ENCODE measurements at regions not wholly inside any gene's neighbourhood (a gene's known extent, or its start where the extent isn't known, plus 50 kb on each side); places are given as distances from the start of the nearest gene placed in this dataset.

DNA sequence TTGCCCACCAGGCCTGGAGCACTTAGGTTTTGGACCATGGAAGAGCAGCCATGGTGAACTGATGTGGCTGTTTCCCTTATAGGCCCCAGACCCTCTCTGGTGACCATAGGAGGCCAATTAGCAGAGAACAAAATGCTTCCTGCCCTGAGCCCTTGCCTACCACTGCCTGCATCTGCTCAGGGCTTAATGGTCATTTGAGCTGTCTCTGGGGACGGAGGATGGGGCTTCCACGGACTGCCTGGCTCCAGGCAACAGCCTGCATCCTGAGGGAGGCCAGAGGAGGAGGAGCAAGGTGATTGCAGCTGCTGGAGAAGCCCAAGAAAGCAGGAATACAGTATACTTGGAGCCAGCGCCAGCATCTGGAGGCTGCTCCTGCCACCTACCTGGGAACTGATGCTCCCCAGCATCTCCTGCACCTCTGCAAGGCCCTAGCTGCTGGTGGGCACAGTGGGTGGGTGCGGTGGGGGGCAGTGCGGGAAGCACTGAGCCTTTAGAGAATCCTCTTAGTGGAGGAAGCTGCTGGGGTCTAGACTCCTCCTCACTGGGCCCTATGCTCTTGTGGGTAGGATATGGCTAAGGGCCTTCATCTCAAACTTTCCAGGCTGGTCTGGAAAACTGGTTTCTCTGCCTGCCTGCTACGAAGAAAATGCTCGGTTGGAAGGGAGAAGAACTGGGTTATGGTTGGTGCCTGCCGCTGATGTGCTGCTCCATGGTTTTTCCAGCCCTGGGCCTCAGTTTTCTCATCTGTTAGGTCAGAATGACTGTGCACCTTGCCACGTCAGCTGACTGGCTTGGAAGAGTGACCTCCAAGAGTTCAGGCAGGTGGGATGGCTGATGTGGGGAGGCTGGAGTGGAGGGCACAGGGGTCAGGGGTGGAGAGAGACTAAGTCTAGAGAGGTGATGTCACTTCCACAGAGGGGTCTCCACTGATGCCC lies 158.8 kb upstream of the PJA1 start:
- ATAC-seq: no peak
- Histone ChIP-seq H3K4me1 (no peaks in the 10 kb centered on the region), H3K27ac (no peak overlapping the region), H3K36me3 (no peaks in the 10 kb centered on the region), H3K27me3 (no peaks in the 10 kb centered on the region), H3K4me3 (no peak overlapping the region), H3K9me3 (no peaks in the 10 kb centered on the region)
- no CpG with 5 or more reads among the region's 9 CpGs for WGBS, 2 donors (ENCODE audit: low coverage in 1 of 2)
- no peak for TF ChIP-seq EP300 (IDR thresholded peaks at IDR 0.05)
- TF ChIP-seq POLR2A (IDR thresholded peaks at IDR 0.05): no peak
- TF ChIP-seq, protein P1, sequence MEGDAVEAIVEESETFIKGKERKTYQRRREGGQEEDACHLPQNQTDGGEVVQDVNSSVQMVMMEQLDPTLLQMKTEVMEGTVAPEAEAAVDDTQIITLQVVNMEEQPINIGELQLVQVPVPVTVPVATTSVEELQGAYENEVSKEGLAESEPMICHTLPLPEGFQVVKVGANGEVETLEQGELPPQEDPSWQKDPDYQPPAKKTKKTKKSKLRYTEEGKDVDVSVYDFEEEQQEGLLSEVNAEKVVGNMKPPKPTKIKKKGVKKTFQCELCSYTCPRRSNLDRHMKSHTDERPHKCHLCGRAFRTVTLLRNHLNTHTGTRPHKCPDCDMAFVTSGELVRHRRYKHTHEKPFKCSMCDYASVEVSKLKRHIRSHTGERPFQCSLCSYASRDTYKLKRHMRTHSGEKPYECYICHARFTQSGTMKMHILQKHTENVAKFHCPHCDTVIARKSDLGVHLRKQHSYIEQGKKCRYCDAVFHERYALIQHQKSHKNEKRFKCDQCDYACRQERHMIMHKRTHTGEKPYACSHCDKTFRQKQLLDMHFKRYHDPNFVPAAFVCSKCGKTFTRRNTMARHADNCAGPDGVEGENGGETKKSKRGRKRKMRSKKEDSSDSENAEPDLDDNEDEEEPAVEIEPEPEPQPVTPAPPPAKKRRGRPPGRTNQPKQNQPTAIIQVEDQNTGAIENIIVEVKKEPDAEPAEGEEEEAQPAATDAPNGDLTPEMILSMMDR (IDR thresholded peaks at IDR 0.05): no peak
- TF ChIP-seq POLR2AphosphoS5 (IDR thresholded peaks at IDR 0.05): no peak

DNA sequence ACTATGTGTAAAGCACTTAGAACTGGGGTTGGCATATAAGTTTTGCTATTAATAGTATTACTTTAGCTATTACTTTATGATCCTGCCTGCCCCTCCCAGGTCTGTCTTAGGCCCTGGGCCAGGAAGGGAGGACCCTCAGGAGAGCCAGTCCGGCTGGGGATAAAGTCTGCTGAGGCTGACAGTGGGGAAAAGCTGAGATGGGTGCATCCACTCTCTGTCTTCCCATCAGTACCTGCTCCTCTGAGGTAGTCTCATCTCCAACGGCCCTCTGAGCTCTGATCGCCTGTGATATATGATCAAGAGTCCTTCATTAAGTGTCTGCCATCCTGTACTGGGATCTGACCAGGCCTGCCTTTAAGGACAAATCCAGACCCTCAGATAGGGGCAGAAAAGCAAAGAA lies 156.5 kb upstream of the PJA1 start:
- WGBS, 2 donors (ENCODE audit: low coverage in 1 of 2): 48% methylated on average over 2 of the region's 3 CpGs; no CpG with 5 or more reads in 1 of the 2 donors
- H3K4me3 ChIP-seq: no peak overlapping the region

DNA sequence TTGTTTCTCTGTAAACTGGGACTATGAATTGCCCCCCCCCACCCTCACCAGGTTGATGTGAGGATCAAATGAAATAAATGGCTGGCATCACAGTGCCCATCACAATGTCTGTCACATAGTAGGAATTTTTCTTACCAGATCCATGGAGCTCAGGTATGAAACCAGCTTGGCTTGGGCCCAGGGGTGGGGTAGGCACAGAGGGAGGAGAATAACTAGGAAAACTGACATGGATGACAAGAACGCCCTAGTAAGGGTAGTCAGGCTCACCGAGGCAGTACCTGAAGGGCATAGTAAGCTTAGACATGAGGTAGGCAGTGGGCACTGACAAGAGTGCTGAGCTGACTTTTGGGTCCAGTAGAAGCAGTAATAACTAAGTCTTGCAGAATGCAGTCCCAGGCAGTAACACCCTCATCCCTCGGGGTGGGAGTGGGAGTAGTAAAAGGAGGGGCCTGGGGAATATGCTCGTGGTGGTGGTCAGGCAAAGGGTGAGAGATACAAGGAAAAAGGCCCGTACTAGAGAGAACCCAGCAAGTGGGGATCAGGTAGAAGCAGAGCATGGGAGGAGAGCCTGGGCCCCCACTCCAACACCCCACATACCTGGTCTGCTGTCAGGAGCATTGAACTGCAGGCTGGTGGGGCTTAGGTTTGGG lies 155.9 kb upstream of the PJA1 start:
- TF ChIP-seq POLR2AphosphoS5 (IDR thresholded peaks at IDR 0.05) (no peak), EP300 (IDR thresholded peaks at IDR 0.05) (no peak), POLR2A (IDR thresholded peaks at IDR 0.05) (no peak)
- TF ChIP-seq, protein P1 (IDR thresholded peaks at IDR 0.05): no peak
- H3K9me3 ChIP-seq: no peaks in the 10 kb centered on the region
- no peaks in the 10 kb centered on the region for H3K4me1 ChIP-seq
- no peak overlapping the region for H3K27ac ChIP-seq
- no peak overlapping the region for H3K4me3 ChIP-seq
- no peaks in the 10 kb centered on the region for H3K36me3 ChIP-seq
- ATAC-seq: no peak
- WGBS, 2 donors (ENCODE audit: low coverage in 1 of 2): 72 to 100% methylated on average over 2 of the region's 5 CpGs
- H3K27me3 ChIP-seq: no peaks in the 10 kb centered on the region

More for the DNA sequence above, 156.5 kb upstream of the PJA1 start:
- no peak for ATAC-seq
- H3K4me1 ChIP-seq: no peaks in the 10 kb centered on the region
- no peaks in the 10 kb centered on the region for H3K9me3 ChIP-seq
- no peaks in the 10 kb centered on the region for H3K27me3 ChIP-seq
- TF ChIP-seq EP300 (IDR thresholded peaks at IDR 0.05) (no peak), POLR2AphosphoS5 (IDR thresholded peaks at IDR 0.05) (no peak), POLR2A (IDR thresholded peaks at IDR 0.05) (no peak)
- TF ChIP-seq, protein P1 (IDR thresholded peaks at IDR 0.05): no peak
- H3K27ac ChIP-seq: no peak overlapping the region
- H3K36me3 ChIP-seq: no peaks in the 10 kb centered on the region

DNA sequence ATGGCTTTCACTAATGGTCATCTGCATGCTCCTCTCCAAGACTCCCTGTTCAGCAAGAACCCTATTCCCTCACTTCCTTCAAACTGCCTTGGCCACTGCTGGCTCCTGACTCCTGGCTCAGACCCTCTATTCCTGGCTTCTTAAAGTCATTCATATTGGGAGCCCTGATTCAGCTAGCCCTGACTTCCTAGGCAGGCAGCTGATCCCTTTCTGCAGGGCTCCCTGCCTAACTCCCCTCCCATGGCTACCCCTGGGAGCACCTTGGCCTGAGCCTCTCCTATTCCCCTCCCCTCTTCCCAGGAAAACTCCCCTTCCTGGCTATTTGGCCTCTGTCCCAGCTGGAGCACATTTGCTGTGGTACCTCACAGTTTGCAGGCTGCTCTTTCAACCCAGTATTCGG lies 154.9 kb upstream of the PJA1 start:
- Histone ChIP-seq H3K9me3 (no peaks in the 10 kb centered on the region), H3K27ac (no peak overlapping the region), H3K4me3 (no peak overlapping the region), H3K36me3 (no peaks in the 10 kb centered on the region), H3K27me3 (no peaks in the 10 kb centered on the region), H3K4me1 (no peaks in the 10 kb centered on the region)
- ATAC-seq: no peak
- TF ChIP-seq POLR2AphosphoS5 (IDR thresholded peaks at IDR 0.05): no peak
- TF ChIP-seq POLR2A (IDR thresholded peaks at IDR 0.05): no peak
- TF ChIP-seq, protein P1 (IDR thresholded peaks at IDR 0.05): no peak
- TF ChIP-seq EP300 (IDR thresholded peaks at IDR 0.05): no peak
- WGBS, 2 donors (ENCODE audit: low coverage in 1 of 2): 67% methylated on average over 1 of the region's 1 CpG; no CpG with 5 or more reads in 1 of the 2 donors

All from gastroesophageal sphincter (tissue), 4 donors.